Tibial nerve (tissue), 3 donors: ENCODE measurements at regions not wholly inside any gene's neighbourhood (a gene's known extent, or its start where the extent isn't known, plus 50 kb on each side); places are given as distances from the start of the nearest gene placed in this dataset.

Experiments
- CTCF ChIP-seq, 5 experiments: fragments of 200-600 bp in 3 of 5; fragments of 450-650 bp in 2 of 5; sonication (generic) in 3 of 5; IDR thresholded peaks; one replicate each; pipeline ENCODE4 v1.5.1; 2016 to 2019; ENCODE audit warnings: antibody characterized with exemption in 5 of 5, mild to moderate bottlenecking in 3 of 5, moderate library complexity in 2 of 5
- POLR2A ChIP-seq, 2 donors: fragments of 450-650 bp; IDR thresholded peaks; one replicate each; pipeline ENCODE4 v1.6.1; 2017; ENCODE audit warnings: antibody characterized with exemption in 2 of 2, mild to moderate bottlenecking in 2 of 2, moderate library complexity in 2 of 2

- TF ChIP-seq POLR2A (IDR thresholded peaks at IDR 0.05) (no peak), CTCF (IDR thresholded peaks at IDR 0.05) (no peak)
These were observed 120.2 kb downstream of the EMP1 start for GRCh38 chr12:13316587-13317246.
